Trophoblast cell (in vitro differentiated cells and primary cell): ENCODE measurements at regions not wholly inside any gene's neighbourhood (a gene's known extent, or its start where the extent isn't known, plus 50 kb on each side); places are given as distances from the start of the nearest gene placed in this dataset.

Experiments
- DNase-seq, 2 donors: peaks; one replicate each; pipeline ENCODE4 v3.0.0-alpha.2; 2016
- H2AFZ ChIP-seq: 2 replicates; pipeline ENCODE4 v1.6.1; 2013; ENCODE audit warnings: low read length, moderate library complexity, mild to moderate bottlenecking; ENCODE audit not compliant: insufficient read depth, poor library complexity
- H2AK5ac ChIP-seq: 2 replicates; pipeline ENCODE4 v1.6.1; 2013; ENCODE audit warnings: mild to moderate bottlenecking, low read length
- H2BK120ac ChIP-seq: 2 replicates; pipeline ENCODE4 v1.6.1; 2013; ENCODE audit warnings: low read length, mild to moderate bottlenecking, moderate library complexity; ENCODE audit not compliant: insufficient read depth, poor library complexity
- H2BK12ac ChIP-seq: 2 replicates; pipeline ENCODE4 v1.6.1; 2013; ENCODE audit warnings: mild to moderate bottlenecking, low read length, moderate library complexity
- H2BK5ac ChIP-seq: 2 replicates; pipeline ENCODE4 v1.6.1; 2013; ENCODE audit warnings: low read length, low read depth, moderate library complexity, mild to moderate bottlenecking; ENCODE audit not compliant: poor library complexity
- H3K14ac ChIP-seq: 2 replicates; pipeline ENCODE4 v1.6.1; 2013; ENCODE audit warnings: mild to moderate bottlenecking, low read length
- H3K18ac ChIP-seq: 2 replicates; pipeline ENCODE4 v1.6.1; 2013; ENCODE audit warnings: mild to moderate bottlenecking, low read length
- H3K23ac ChIP-seq: 2 replicates; pipeline ENCODE4 v1.6.1; 2013; ENCODE audit warnings: low read length
- H3K27ac ChIP-seq: 2 replicates; pipeline ENCODE4 v1.5.1; 2013; ENCODE audit warnings: low read depth, mild to moderate bottlenecking, inconsistent platforms, low read length, moderate library complexity
- H3K27me3 ChIP-seq: 2 replicates; pipeline ENCODE4 v1.6.1; 2013; ENCODE audit warnings: inconsistent platforms, mild to moderate bottlenecking, low read length, moderate library complexity; ENCODE audit not compliant: insufficient read depth
- H3K36me3 ChIP-seq, 2 experiments: 1 replicate in 1 of 2; 2 replicates in 1 of 2; pipeline ENCODE4 v1.6.1; 2013; ENCODE audit warnings: low read length in 2 of 2, mild to moderate bottlenecking in 2 of 2, moderate library complexity in 1 of 2; ENCODE audit not compliant: insufficient read depth in 2 of 2, control insufficient read depth in 1 of 2
- H3K4ac ChIP-seq: 2 replicates; pipeline ENCODE4 v1.6.1; 2013; ENCODE audit warnings: low read depth, mild to moderate bottlenecking, low read length, moderate library complexity
- H3K4me1 ChIP-seq, 2 experiments: 1 replicate in 1 of 2; 2 replicates in 1 of 2; pipeline ENCODE4 v1.6.1; 2013; ENCODE audit warnings: low read length in 2 of 2, mild to moderate bottlenecking in 2 of 2, moderate library complexity in 1 of 2; ENCODE audit not compliant: insufficient read depth in 2 of 2, control insufficient read depth in 1 of 2
- H3K4me2 ChIP-seq: 2 replicates; pipeline ENCODE4 v1.6.1; 2013; ENCODE audit warnings: inconsistent platforms, mild to moderate bottlenecking, low read length, moderate library complexity
- H3K4me3 ChIP-seq: 2 replicates; pipeline ENCODE4 v1.5.1; 2013; ENCODE audit warnings: mild to moderate bottlenecking, low read depth, low read length, inconsistent platforms
- H3K79me1 ChIP-seq: one replicate; pipeline ENCODE4 v1.6.1; 2013; ENCODE audit warnings: low read length
- H3K79me2 ChIP-seq: 2 replicates; pipeline ENCODE4 v1.6.1; 2013; ENCODE audit warnings: low read length, mild to moderate bottlenecking; ENCODE audit not compliant: control insufficient read depth, insufficient read depth, poor library complexity
- H3K9ac ChIP-seq: 2 replicates; pipeline ENCODE4 v1.6.1; 2013; ENCODE audit warnings: mild to moderate bottlenecking, low read length
- H3K9me3 ChIP-seq: 2 replicates; pipeline ENCODE4 v1.6.1; 2013; ENCODE audit warnings: low read depth, mild to moderate bottlenecking, control low read depth, inconsistent platforms, low read length; ENCODE audit not compliant: insufficient read depth
- H4K12ac ChIP-seq: 2 replicates; pipeline ENCODE4 v1.6.1; 2013; ENCODE audit warnings: low read depth, mild to moderate bottlenecking, low read length, moderate library complexity
- H4K8ac ChIP-seq: 2 replicates; pipeline ENCODE4 v1.6.1; 2013; ENCODE audit warnings: low read depth, mild to moderate bottlenecking, low read length, moderate library complexity
- H4K91ac ChIP-seq: one replicate; pipeline ENCODE4 v1.6.1; 2013; ENCODE audit warnings: low read depth, mild to moderate bottlenecking, low read length, moderate library complexity
- WGBS: extraction: QIAGEN DNeasy Blood & Tissue Kit; methylation state at CpG from one replicate; pipeline ENCODE4 v1.1.7; 2013; ENCODE audit warnings: missing lambda C conversion rate; ENCODE audit not compliant: insufficient read length, insufficient coverage; ENCODE audit errors: extremely low coverage; 5-methylcytosine and 5-hydroxymethylcytosine counted together

GRCh38 chr13:80577285-80577684 is 236.4 kb upstream of the SPRY2 start:
- Histone ChIP-seq H4K12ac (no peak overlapping the region), H3K18ac (no peak overlapping the region), H3K79me1 (no peaks in the 10 kb centered on the region), H3K79me2 (no peaks in the 10 kb centered on the region), H3K9ac (no peak overlapping the region), H2BK5ac (no peak overlapping the region), H3K4me1 (peaks cover 0 to 3% of the 10 kb centered on the region in 2 experiments), H3K23ac (no peak overlapping the region), H4K91ac (no peak overlapping the region), H3K4me2 (no peak overlapping the region), H3K14ac (no peak overlapping the region), H3K36me3 (no peaks in the 10 kb centered on the region), H2AFZ (no peak overlapping the region), H4K8ac (no peak overlapping the region), H2BK12ac (no peak overlapping the region), H3K27ac (no peak overlapping the region), H3K4me3 (no peak overlapping the region), H3K27me3 (no peaks in the 10 kb centered on the region), H3K4ac (no peak overlapping the region), H2AK5ac (no peak overlapping the region), H3K9me3 (no peaks in the 10 kb centered on the region), H2BK120ac (no peak overlapping the region)
- no peak for DNase-seq
- WGBS, result no CpG with 5 or more reads among the region's 5 CpGs

GRCh38 chr13:80574113-80574850 is 233.4 kb upstream of the SPRY2 start:
- Histone ChIP-seq H3K79me2 (no peaks in the 10 kb centered on the region), H4K12ac (no peak overlapping the region), H3K9me3 (no peaks in the 10 kb centered on the region), H3K4ac (no peak overlapping the region), H3K4me3 (no peak overlapping the region), H2AK5ac (no peak overlapping the region), H3K27ac (no peak overlapping the region), H3K9ac (no peak overlapping the region), H3K18ac (no peak overlapping the region), H3K14ac (no peak overlapping the region), H2BK120ac (no peak overlapping the region), H3K23ac (no peak overlapping the region), H3K36me3 (no peaks in the 10 kb centered on the region), H2AFZ (no peak overlapping the region), H2BK12ac (no peak overlapping the region), H2BK5ac (no peak overlapping the region), H3K27me3 (no peaks in the 10 kb centered on the region), H3K4me2 (no peak overlapping the region), H4K8ac (no peak overlapping the region), H3K79me1 (no peaks in the 10 kb centered on the region), H4K91ac (no peak overlapping the region), H3K4me1 (peaks cover 0 to 3% of the 10 kb centered on the region in 2 experiments)
- no peak for DNase-seq
- WGBS, result no CpG with 5 or more reads among the region's 6 CpGs

DNA sequence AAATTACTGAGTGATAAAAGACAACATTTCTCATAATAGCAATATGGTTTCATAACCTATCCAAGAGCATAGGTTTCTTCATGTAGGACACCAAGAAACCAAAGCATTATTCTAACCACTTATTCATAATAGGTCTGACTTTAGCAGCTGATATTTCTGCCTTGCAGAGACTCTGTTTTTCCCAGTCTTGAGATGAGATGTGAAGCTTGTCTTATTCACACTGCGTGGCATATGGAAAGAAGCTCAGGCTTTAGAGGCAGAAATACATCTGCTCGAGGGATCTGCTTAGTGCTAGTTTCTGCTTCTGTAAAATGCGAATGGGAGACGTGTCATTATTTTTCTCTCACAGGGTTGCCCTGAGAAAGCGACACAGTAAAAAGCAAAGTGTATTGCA is 232.0 kb upstream of the SPRY2 start:
- WGBS, result no CpG with 5 or more reads among the region's 5 CpGs
- Histone ChIP-seq H3K79me2 (no peaks in the 10 kb centered on the region), H3K18ac (no peak overlapping the region), H3K27me3 (no peaks in the 10 kb centered on the region), H2AK5ac (no peak overlapping the region), H2BK12ac (no peak overlapping the region), H4K8ac (no peak overlapping the region), H3K4me1 (peaks cover 0 to 3% of the 10 kb centered on the region in 2 experiments), H3K14ac (no peak overlapping the region), H2BK5ac (no peak overlapping the region), H3K27ac (no peak overlapping the region), H3K9me3 (no peaks in the 10 kb centered on the region), H3K9ac (no peak overlapping the region), H2BK120ac (no peak overlapping the region), H3K4me2 (no peak overlapping the region), H3K4ac (no peak overlapping the region), H2AFZ (no peak overlapping the region), H3K36me3 (no peaks in the 10 kb centered on the region), H4K91ac (no peak overlapping the region), H3K4me3 (no peak overlapping the region), H4K12ac (no peak overlapping the region), H3K79me1 (no peaks in the 10 kb centered on the region), H3K23ac (no peak overlapping the region)
- no peak for DNase-seq

DNA sequence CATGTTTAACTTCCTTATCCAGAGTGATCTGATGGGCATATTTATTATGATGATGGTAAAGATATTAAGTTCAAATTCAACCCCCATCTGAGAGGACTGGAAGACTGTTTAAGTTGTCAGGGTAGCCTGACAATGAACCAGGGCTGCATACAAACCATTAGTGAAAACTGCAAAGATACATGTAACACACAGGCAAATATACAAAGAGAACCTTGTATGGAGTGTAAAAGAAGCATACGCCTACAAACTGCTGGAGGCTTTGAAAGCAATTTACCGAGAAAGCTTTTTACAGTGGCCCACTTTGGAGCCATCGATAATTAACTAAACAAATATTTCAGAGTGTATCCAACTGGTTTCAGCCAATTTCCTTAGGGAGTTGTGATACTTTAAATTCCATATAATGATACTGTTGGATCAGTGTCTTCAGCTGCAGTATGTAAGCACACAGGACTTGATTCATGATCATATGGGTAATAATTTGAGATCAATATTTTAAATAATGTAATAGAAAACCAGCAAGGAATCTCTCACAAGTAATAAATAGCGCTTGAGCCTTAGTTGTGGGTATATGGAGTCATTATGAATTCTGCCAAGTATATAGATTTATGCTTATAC is 231.5 kb upstream of the SPRY2 start:
- Histone ChIP-seq H3K4ac (no peak overlapping the region), H3K14ac (no peak overlapping the region), H3K79me1 (no peaks in the 10 kb centered on the region), H3K27ac (no peak overlapping the region), H3K23ac (no peak overlapping the region), H4K91ac (no peak overlapping the region), H3K4me2 (no peak overlapping the region), H3K4me1 (no peaks in the 10 kb centered on the region), H3K9me3 (no peaks in the 10 kb centered on the region), H3K9ac (no peak overlapping the region), H2BK5ac (no peak overlapping the region), H3K4me3 (no peak overlapping the region), H3K27me3 (no peaks in the 10 kb centered on the region), H4K12ac (no peak overlapping the region), H2AK5ac (no peak overlapping the region), H4K8ac (no peak overlapping the region), H2BK12ac (no peak overlapping the region), H3K36me3 (no peaks in the 10 kb centered on the region), H3K79me2 (no peaks in the 10 kb centered on the region), H3K18ac (no peak overlapping the region), H2AFZ (no peak overlapping the region), H2BK120ac (no peak overlapping the region)
- WGBS, result no CpG with 5 or more reads among the region's 4 CpGs
- no peak for DNase-seq
